Suprapubic skin (tissue), 4 donors: ENCODE measurements at regions not wholly inside any gene's neighbourhood (a gene's known extent, or its start where the extent isn't known, plus 50 kb on each side); places are given as distances from the start of the nearest gene placed in this dataset.
A peak's percentile ranks its signal among the peaks of the same experiment; 100 is the strongest.

Experiments used
- DNase-seq, 2 donors: peaks; one replicate each; pipeline ENCODE4 v3.0.0-alpha.2; 2019; ENCODE audit warnings: low spot score in 2 of 2
- H3K27ac ChIP-seq: fragments of 200-600 bp; sonication (generic); one replicate; pipeline ENCODE4 v1.5.1; 2019
- H3K27me3 ChIP-seq: fragments of 200-600 bp; sonication (generic); one replicate; pipeline ENCODE4 v1.5.1; 2019
- H3K36me3 ChIP-seq: fragments of 200-600 bp; sonication (generic); one replicate; pipeline ENCODE4 v1.5.1; 2019
- H3K4me1 ChIP-seq: fragments of 200-600 bp; sonication (generic); one replicate; pipeline ENCODE4 v1.5.1; 2019
- H3K4me3 ChIP-seq: fragments of 200-600 bp; sonication (generic); one replicate; pipeline ENCODE4 v1.5.1; 2019; ENCODE audit warnings: mild to moderate bottlenecking
- H3K9me3 ChIP-seq: fragments of 200-600 bp; sonication (generic); one replicate; pipeline ENCODE4 v1.5.1; 2019
- CTCF ChIP-seq, 2 donors: fragments of 200-600 bp in 1 of 2; fragments of 450-650 bp in 1 of 2; sonication (generic) in 1 of 2; IDR thresholded peaks; one replicate each; pipeline ENCODE4 v1.5.1; 2016 to 2019; ENCODE audit warnings: antibody characterized with exemption in 2 of 2, mild to moderate bottlenecking in 1 of 2, moderate library complexity in 1 of 2
- EP300 ChIP-seq: sonication (generic); formaldehyde crosslinking; IDR thresholded peaks from one replicate; pipeline ENCODE4 v1.6.1; 2017; ENCODE audit warnings: antibody characterized with exemption
- POLR2A ChIP-seq, 2 donors: fragments of 450-650 bp; IDR thresholded peaks; one replicate each; pipeline ENCODE4 v1.6.1; 2017; ENCODE audit warnings: antibody characterized with exemption in 2 of 2, mild to moderate bottlenecking in 2 of 2, moderate library complexity in 2 of 2
- POLR2AphosphoS5 ChIP-seq, 3 donors: sonication (generic); formaldehyde crosslinking; IDR thresholded peaks; one replicate each; pipeline ENCODE4 v1.6.1; 2017; ENCODE audit warnings: antibody characterized with exemption in 3 of 3
- WGBS: methylation state at CpG from one replicate; pipeline ENCODE4 v1.1.5; 2018; 5-methylcytosine and 5-hydroxymethylcytosine counted together

GRCh38 chrX:23540532-23540931, 126.8 kb upstream of the PRDX4 start:
- 83% methylated on average over 9 of the region's 9 CpGs for WGBS
- no peaks in the 10 kb centered on the region for H3K4me1 ChIP-seq
- H3K4me3 ChIP-seq: no peak overlapping the region
- H3K27me3 ChIP-seq: no peaks in the 10 kb centered on the region
- no peaks in the 10 kb centered on the region for H3K36me3 ChIP-seq
- TF ChIP-seq EP300 (no peak), CTCF (IDR thresholded peaks at IDR 0.05) (no peak), POLR2A (IDR thresholded peaks at IDR 0.05) (no peak), POLR2AphosphoS5 (IDR thresholded peaks at IDR 0.05) (no peak)
- DNase-seq: no peak
- H3K9me3 ChIP-seq: no peaks in the 10 kb centered on the region
- no peak overlapping the region for H3K27ac ChIP-seq

- WGBS: 67% methylated on average over 5 of the region's 5 CpGs
- Histone ChIP-seq H3K27me3 (no peaks in the 10 kb centered on the region), H3K4me1 (no peaks in the 10 kb centered on the region), H3K36me3 (no peaks in the 10 kb centered on the region), H3K9me3 (no peaks in the 10 kb centered on the region), H3K4me3 (no peak overlapping the region), H3K27ac (no peak overlapping the region)
- TF ChIP-seq POLR2A (IDR thresholded peaks at IDR 0.05) (no peak), CTCF (IDR thresholded peaks at IDR 0.05) (no peak), EP300 (no peak), POLR2AphosphoS5 (IDR thresholded peaks at IDR 0.05) (no peak)
- DNase-seq: no peak
Measured at GRCh38 chrX:23548164-23548563, 119.1 kb upstream of the PRDX4 start.

- H3K36me3 ChIP-seq: no peaks in the 10 kb centered on the region
- no peak for DNase-seq
- no peak overlapping the region for H3K4me3 ChIP-seq
- no peaks in the 10 kb centered on the region for H3K27me3 ChIP-seq
- TF ChIP-seq CTCF (IDR thresholded peaks at IDR 0.05) (no peak), EP300 (no peak), POLR2A (IDR thresholded peaks at IDR 0.05) (no peak), POLR2AphosphoS5 (IDR thresholded peaks at IDR 0.05) (no peak)
- no peaks in the 10 kb centered on the region for H3K9me3 ChIP-seq
- no peaks in the 10 kb centered on the region for H3K4me1 ChIP-seq
- H3K27ac ChIP-seq: no peak overlapping the region
Measured at GRCh38 chrX:23552303-23552702, 115.0 kb upstream of the PRDX4 start.

GRCh38 chrX:23554304-23554703, 113.0 kb upstream of the PRDX4 start:
- H3K4me1 ChIP-seq: no peaks in the 10 kb centered on the region
- H3K36me3 ChIP-seq: no peaks in the 10 kb centered on the region
- H3K27ac ChIP-seq: no peak overlapping the region
- H3K9me3 ChIP-seq: no peaks in the 10 kb centered on the region
- H3K27me3 ChIP-seq: no peaks in the 10 kb centered on the region
- no peak for DNase-seq
- H3K4me3 ChIP-seq: no peak overlapping the region
- 16% methylated on average over 3 of the region's 3 CpGs for WGBS
- TF ChIP-seq EP300: no peak
- no peak for TF ChIP-seq POLR2A (IDR thresholded peaks at IDR 0.05)
- TF ChIP-seq CTCF (IDR thresholded peaks at IDR 0.05): peak in 1 of 2 donors; percentile 23

GRCh38 chrX:23557070-23557469, 110.2 kb upstream of the PRDX4 start:
- H3K36me3 ChIP-seq: no peaks in the 10 kb centered on the region
- no peaks in the 10 kb centered on the region for H3K4me1 ChIP-seq
- no peak for DNase-seq
- no peak overlapping the region for H3K4me3 ChIP-seq
- 73% methylated on average over 5 of the region's 5 CpGs for WGBS
- TF ChIP-seq POLR2A (IDR thresholded peaks at IDR 0.05) (no peak), EP300 (no peak), POLR2AphosphoS5 (IDR thresholded peaks at IDR 0.05) (no peak), CTCF (IDR thresholded peaks at IDR 0.05) (no peak)
- no peaks in the 10 kb centered on the region for H3K9me3 ChIP-seq
- no peaks in the 10 kb centered on the region for H3K27me3 ChIP-seq
- H3K27ac ChIP-seq: no peak overlapping the region
